Coronary artery (tissue), 2 donors: ENCODE measurements at regions not wholly inside any gene's neighbourhood (a gene's known extent, or its start where the extent isn't known, plus 50 kb on each side); places are given as distances from the start of the nearest gene placed in this dataset.

Experiments
- DNase-seq: peaks from one replicate; pipeline ENCODE4 v3.0.0-alpha.2; 2017; ENCODE audit warnings: low spot score
- H3K27ac ChIP-seq, 2 donors: fragments of 200-600 bp; sonication (generic); one replicate each; pipeline ENCODE4 v1.5.1; 2016 to 2019
- H3K4me3 ChIP-seq: fragments of 200-600 bp; sonication (generic); 2 replicates; pipeline ENCODE4 v1.5.1; 2016; ENCODE audit warnings: mild to moderate bottlenecking, moderate library complexity
- TF ChIP-seq, protein P1 (sequence below): fragments of 200-600 bp; sonication (generic); IDR thresholded peaks from one replicate; pipeline ENCODE4 v1.5.1; 2019; ENCODE audit warnings: antibody characterized with exemption

DNA sequence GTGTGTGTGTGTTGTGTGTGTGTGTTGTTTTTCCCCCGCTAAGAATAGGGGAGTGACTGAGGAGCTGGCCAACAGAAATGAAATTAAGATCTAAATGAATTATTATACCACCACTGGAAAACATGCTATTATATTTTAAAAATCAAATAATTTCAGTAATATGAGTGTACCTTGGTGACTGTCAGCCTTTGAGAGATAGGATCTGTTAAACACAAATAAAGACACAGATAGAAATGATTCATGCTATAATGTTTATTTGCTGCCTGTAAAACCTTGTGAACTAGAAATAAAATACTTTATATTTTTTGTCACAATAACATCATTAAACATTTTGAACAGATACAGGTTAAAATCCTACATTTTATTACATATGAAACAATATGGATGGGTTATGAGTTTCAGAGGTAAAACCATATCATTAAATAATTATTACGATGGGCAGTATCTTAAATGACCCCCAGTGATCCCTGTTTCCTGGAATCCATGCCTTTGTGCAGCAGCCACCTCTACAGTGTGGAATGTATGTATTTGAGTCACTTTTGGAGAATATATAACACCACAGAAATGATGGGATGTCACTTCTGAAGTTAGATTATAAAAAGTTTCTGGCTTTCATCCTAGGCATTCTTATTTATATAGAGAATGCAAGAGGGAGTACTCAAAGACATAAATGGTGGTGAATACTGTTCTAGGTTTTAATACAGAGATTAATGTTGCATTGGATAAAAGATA is 617.2 kb downstream of the CDH18 start:
- TF ChIP-seq, protein P1, sequence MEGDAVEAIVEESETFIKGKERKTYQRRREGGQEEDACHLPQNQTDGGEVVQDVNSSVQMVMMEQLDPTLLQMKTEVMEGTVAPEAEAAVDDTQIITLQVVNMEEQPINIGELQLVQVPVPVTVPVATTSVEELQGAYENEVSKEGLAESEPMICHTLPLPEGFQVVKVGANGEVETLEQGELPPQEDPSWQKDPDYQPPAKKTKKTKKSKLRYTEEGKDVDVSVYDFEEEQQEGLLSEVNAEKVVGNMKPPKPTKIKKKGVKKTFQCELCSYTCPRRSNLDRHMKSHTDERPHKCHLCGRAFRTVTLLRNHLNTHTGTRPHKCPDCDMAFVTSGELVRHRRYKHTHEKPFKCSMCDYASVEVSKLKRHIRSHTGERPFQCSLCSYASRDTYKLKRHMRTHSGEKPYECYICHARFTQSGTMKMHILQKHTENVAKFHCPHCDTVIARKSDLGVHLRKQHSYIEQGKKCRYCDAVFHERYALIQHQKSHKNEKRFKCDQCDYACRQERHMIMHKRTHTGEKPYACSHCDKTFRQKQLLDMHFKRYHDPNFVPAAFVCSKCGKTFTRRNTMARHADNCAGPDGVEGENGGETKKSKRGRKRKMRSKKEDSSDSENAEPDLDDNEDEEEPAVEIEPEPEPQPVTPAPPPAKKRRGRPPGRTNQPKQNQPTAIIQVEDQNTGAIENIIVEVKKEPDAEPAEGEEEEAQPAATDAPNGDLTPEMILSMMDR = no peak
- no peak overlapping the region for H3K4me3 ChIP-seq
- DNase-seq = no peak

DNA sequence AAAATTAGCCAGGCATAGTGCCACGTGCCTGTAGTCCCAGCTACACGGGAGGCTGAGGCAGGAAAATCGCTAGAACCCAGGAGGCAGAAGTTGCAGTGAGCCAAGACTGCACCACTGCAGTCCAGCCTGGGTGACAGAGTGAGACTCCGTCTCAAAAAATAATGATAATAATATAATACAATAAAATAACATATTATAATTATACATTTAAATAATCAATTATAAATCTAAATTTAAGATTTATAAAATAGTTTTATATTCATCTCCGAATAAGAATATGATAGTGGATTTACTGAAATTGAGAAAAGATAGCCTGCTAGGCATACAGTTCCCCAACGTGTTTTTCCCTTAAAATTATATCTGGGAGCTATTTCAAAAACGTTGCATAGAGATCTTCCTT is 599.6 kb downstream of the CDH18 start:
- no peak overlapping the region for H3K27ac ChIP-seq
- no peak overlapping the region for H3K4me3 ChIP-seq
- no peak for DNase-seq
- TF ChIP-seq, protein P1 = no peak

More for the DNA sequence above, 617.2 kb downstream of the CDH18 start:
- no peak overlapping the region for H3K27ac ChIP-seq

DNA sequence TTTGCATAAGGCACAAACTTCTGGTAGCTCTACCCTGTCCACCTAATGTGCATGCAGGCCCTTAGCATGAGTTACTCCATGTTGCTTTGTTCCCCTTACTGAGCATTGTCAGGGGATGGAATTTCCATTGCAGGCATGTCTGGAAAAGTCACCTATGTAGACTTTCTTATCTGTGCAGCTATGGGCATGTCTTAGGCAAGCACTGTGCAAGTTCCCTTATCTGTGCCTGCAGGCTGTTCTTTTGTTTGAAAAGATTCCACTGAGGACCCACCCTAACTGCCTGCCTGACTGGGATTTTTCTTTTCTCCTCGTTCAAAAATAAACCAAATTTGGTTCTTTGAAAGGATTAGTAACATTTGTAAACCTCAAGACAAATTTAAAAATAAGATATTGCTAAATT is 587.0 kb downstream of the CDH18 start:
- DNase-seq = no peak
- TF ChIP-seq, protein P1 = no peak
- Histone ChIP-seq H3K4me3 (no peak overlapping the region), H3K27ac (no peak overlapping the region)

DNA sequence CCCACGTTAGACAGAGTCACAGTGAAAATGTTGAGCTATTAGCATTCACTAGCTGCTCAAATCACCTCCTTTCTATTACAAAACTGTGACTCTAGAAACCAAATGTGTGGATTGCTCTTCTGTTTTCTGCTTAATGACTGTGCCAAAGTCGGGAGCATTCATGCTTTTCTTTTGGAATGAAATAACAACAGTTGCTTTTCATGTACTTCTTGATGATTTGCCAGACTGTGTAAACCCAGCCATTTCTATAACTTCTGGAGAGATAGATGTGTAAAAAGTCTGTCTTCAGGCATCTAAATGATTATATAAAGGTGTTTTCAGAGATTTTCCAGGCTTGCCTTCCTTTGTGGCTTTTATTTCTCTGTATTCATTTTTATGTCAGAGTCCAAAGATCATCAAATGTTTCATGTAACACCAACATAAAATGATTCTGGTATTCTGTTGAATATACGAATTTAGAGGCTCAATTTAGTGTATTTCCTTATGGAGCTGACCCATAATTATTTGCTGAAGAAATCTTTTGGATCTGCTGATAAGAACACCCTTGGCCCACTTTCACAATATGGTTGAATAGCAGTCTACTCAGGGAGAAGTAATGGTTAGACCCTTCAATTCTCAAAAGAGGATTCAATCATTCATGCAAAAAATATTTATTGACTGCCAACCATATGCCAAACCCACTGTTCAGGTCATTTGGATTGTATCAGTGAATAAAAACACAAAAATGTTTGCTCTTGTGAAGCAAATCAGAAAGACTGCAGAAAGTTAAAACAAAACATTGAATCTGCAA is 581.2 kb downstream of the CDH18 start:
- H3K27ac ChIP-seq = no peak overlapping the region
- TF ChIP-seq, protein P1 = no peak
- no peak overlapping the region for H3K4me3 ChIP-seq
- DNase-seq = no peak

DNA sequence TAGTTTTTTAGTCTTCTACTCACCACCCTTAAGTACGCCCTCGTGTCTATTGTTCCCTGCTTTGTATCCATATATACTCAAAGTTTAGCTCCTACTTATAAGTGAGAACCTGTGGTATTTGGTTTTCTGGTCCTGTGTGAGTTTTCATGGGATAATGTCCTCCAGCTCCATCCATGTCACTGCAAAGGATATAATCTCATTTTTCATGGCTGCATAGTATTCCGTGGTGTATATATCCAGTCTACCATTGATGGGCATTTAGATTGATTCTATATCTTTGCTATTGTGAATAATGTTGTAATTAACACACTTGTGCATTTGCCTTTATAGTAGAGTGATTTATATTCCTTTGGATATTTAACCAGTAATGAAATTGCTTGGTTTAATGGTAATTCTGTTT is 579.9 kb downstream of the CDH18 start:
- H3K27ac ChIP-seq = no peak overlapping the region
- no peak overlapping the region for H3K4me3 ChIP-seq
- TF ChIP-seq, protein P1 = no peak
- no peak for DNase-seq

DNA sequence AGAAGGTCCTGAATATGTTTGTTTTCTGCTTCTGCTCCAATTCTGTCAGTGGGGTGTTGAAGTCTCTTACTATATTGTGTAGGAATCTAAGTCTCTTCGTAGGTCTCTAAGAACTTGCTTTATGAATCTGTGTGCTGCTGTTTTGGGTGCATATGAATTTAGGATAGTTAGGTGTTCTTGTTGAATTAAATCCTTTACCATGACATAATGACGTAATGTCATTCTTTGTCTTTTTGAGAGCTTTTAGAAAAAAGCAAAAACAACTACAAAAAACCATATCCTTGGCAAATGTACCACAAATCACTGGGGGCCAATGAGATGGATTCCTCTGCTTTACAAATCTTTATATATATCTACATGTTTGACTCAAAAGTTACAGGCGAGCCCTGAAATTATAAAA is 576.1 kb downstream of the CDH18 start:
- TF ChIP-seq, protein P1 = no peak
- Histone ChIP-seq H3K4me3 (no peak overlapping the region), H3K27ac (no peak overlapping the region)
- no peak for DNase-seq
